Adrenal gland (tissue), 5 donors: ENCODE measurements at regions not wholly inside any gene's neighbourhood (a gene's known extent, or its start where the extent isn't known, plus 50 kb on each side); places are given as distances from the start of the nearest gene placed in this dataset.

Source experiments
- CTCF ChIP-seq, 6 experiments: fragments of 450-650 bp in 4 of 6; fragments of 200-600 bp in 2 of 6; sonication (generic) in 1 of 6; IDR thresholded peaks; 1 replicate in 5 of 6; 2 replicates in 1 of 6; pipeline versions ENCODE4 v1.5.1 to v1.8.0; 2016 to 2021; ENCODE audit warnings: antibody characterized with exemption in 6 of 6, mild to moderate bottlenecking in 2 of 6, moderate library complexity in 1 of 6
- POLR2A ChIP-seq, 2 donors: fragments of 450-650 bp; IDR thresholded peaks; one replicate each; pipeline ENCODE4 v1.6.1; 2017; ENCODE audit warnings: antibody characterized with exemption in 2 of 2, mild to moderate bottlenecking in 2 of 2, moderate library complexity in 1 of 2
- donor health status: DM: no; HTN: no; CAD: no.

DNA sequence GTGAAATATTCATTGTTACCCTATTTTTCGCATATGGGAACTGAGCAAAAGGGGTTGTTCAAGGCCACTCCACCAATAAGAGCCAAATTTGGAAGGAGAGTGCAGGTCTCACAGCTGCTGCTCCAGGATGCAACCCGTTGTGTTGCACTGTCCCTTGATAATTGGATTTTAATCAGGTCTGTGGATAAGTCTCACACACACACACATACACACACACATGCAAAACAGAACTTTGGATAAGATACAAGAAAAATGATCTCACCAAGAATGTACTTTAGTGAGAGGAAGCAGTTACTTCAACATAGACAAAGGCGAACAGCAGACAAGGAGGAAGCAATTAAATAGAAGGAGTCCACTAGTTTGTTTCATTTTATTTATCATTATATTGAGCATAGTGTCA lies 127.3 kb upstream of the EDNRB start:
- no peak for TF ChIP-seq CTCF (IDR thresholded peaks at IDR 0.05)
- TF ChIP-seq POLR2A (IDR thresholded peaks at IDR 0.05): no peak
